Stomach (tissue), 8 donors: ENCODE measurements at regions not wholly inside any gene's neighbourhood (a gene's known extent, or its start where the extent isn't known, plus 50 kb on each side); places are given as distances from the start of the nearest gene placed in this dataset.

Source experiments
- DNase-seq, 2 donors: peaks; one replicate each; pipeline versions ENCODE4 v3.0.0 to v3.0.0-alpha.2; 2013 to 2019
- H3K27ac ChIP-seq, 5 donors: fragments of 200-600 bp in 4 of 5; sonication (generic) in 4 of 5; one replicate each; pipeline ENCODE4 v1.5.1; 2013 to 2019; ENCODE audit warnings: mild to moderate bottlenecking in 1 of 5, moderate library complexity in 1 of 5
- H3K27me3 ChIP-seq, 3 donors: fragments of 200-600 bp; sonication (generic); one replicate each; pipeline ENCODE4 v1.5.1; 2017 to 2019; ENCODE audit warnings: mixed run types in 1 of 3
- H3K36me3 ChIP-seq, 4 donors: fragments of 200-600 bp; sonication (generic); 1 replicate in 3 of 4; 2 replicates in 1 of 4; pipeline ENCODE4 v1.5.1; 2016 to 2019
- H3K4me1 ChIP-seq, 4 donors: fragments of 200-600 bp; sonication (generic); one replicate each; pipeline ENCODE4 v1.5.1; 2016 to 2019
- H3K4me3 ChIP-seq, 4 donors: fragments of 200-600 bp; sonication (generic) in 3 of 4; one replicate each; pipeline ENCODE4 v1.5.1; 2016 to 2019; ENCODE audit warnings: mild to moderate bottlenecking in 1 of 4
- H3K9me3 ChIP-seq, 4 donors: fragments of 200-600 bp; sonication (generic); one replicate each; pipeline ENCODE4 v1.5.1; 2016 to 2019
- EP300 ChIP-seq: sonication (generic); formaldehyde crosslinking; IDR thresholded peaks from one replicate; pipeline ENCODE4 v1.6.1; 2017; ENCODE audit warnings: antibody characterized with exemption
- POLR2A ChIP-seq, 4 donors: fragments of 450-650 bp; IDR thresholded peaks; one replicate each; pipeline ENCODE4 v1.6.1; 2016; ENCODE audit warnings: antibody characterized with exemption in 4 of 4, control low read depth in 2 of 4, mild to moderate bottlenecking in 1 of 4, moderate library complexity in 1 of 4
- POLR2AphosphoS5 ChIP-seq, 3 donors: sonication (generic); formaldehyde crosslinking; IDR thresholded peaks; one replicate each; pipeline ENCODE4 v1.6.1; 2016; ENCODE audit warnings: antibody characterized with exemption in 3 of 3
- WGBS, 5 donors: extraction: QIAGEN DNeasy Blood & Tissue Kit in 3 of 5; methylation state at CpG; one replicate each; pipeline versions ENCODE4 v1.1.5 to v1.1.7; 2013 to 2018; 5-methylcytosine and 5-hydroxymethylcytosine counted together
- intact Hi-C: fragments of 100-400 bp; cut with DNase I; formaldehyde crosslinking; loops from one replicate; pipeline ENCODE4 v1.15.1; 2023; ENCODE audit warnings: low total_unique reads
- TF ChIP-seq, protein P1 (sequence below), 7 experiments: fragments of 450-650 bp in 4 of 7; fragments of 200-600 bp in 3 of 7; sonication (generic) in 3 of 7; IDR thresholded peaks; one replicate each; pipeline ENCODE4 v1.5.1; 2016 to 2019; ENCODE audit warnings: antibody characterized with exemption in 7 of 7, control low read depth in 2 of 7, mild to moderate bottlenecking in 1 of 7
- donor health status: healthy with polysubstance abuse.
- donor health status: Bipolar disorder and iron deficiency.
- donor health status: healthy.

DNA sequence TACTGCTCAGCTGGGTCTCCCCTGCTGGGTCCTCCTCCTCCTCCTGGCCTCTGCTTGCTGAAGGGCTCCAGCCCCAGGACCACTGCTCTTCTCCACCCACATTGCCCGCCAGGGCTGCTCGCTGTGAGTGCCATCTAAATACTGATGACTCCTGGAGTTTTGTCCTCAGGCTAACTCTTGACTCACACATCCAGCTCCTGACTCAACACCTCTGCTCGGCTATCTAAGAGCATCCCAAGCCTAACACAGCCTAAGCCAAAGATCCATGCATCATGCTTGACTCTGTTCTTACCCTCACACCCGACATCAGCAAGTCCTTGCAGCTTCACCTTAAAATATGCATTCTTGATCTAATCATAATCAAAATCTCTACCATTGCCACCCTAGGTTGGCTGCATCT lies 260.2 kb downstream of the KLF13 start:
- no peaks in the 10 kb centered on the region for H3K4me1 ChIP-seq
- no peak for TF ChIP-seq EP300
- TF ChIP-seq, protein P1, sequence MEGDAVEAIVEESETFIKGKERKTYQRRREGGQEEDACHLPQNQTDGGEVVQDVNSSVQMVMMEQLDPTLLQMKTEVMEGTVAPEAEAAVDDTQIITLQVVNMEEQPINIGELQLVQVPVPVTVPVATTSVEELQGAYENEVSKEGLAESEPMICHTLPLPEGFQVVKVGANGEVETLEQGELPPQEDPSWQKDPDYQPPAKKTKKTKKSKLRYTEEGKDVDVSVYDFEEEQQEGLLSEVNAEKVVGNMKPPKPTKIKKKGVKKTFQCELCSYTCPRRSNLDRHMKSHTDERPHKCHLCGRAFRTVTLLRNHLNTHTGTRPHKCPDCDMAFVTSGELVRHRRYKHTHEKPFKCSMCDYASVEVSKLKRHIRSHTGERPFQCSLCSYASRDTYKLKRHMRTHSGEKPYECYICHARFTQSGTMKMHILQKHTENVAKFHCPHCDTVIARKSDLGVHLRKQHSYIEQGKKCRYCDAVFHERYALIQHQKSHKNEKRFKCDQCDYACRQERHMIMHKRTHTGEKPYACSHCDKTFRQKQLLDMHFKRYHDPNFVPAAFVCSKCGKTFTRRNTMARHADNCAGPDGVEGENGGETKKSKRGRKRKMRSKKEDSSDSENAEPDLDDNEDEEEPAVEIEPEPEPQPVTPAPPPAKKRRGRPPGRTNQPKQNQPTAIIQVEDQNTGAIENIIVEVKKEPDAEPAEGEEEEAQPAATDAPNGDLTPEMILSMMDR (IDR thresholded peaks at IDR 0.05), result no peak
- no peak for TF ChIP-seq POLR2AphosphoS5 (IDR thresholded peaks at IDR 0.05)
- no peak for TF ChIP-seq POLR2A (IDR thresholded peaks at IDR 0.05)
- H3K36me3 ChIP-seq, result no peaks in the 10 kb centered on the region
- WGBS, 5 donors, result 81 to 90% (median 88%) methylated on average over 4 of the region's 4 CpGs
- intact Hi-C loops, result no loop called here
- H3K9me3 ChIP-seq, result peaks cover 0 to 20% (median 11%) of the 10 kb centered on the region in 4 donors
- H3K27me3 ChIP-seq, result no peaks in the 10 kb centered on the region
- H3K27ac ChIP-seq, result no peak overlapping the region
- DNase-seq, result no peak
- H3K4me3 ChIP-seq, result no peak overlapping the region

DNA sequence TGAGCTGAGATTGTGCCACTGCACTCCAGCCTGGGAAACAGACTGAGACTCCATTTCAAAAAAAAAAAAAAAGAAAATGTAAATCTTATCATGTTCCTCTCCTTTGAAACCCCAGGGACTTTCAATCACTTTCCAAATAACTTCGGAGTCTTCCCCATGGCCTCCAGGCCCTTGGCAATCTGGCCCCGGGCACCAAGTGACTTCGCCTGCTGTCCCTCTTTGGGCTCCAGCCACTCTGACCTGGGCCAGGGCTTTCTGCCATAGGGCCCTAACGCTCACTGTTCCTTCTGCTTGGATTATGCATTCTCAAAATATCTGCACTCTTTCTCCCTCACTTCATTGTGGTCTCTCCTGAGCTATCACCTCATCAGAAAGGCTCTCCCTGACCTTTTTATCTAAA lies 260.9 kb downstream of the KLF13 start:
- H3K36me3 ChIP-seq, result no peaks in the 10 kb centered on the region
- no peaks in the 10 kb centered on the region for H3K27me3 ChIP-seq
- DNase-seq, result no peak
- H3K27ac ChIP-seq, result no peak overlapping the region
- WGBS, 5 donors, result 89 to 95% (median 91%) methylated on average over 4 of the region's 4 CpGs
- intact Hi-C loops, result no loop called here
- no peak overlapping the region for H3K4me3 ChIP-seq
- TF ChIP-seq POLR2AphosphoS5 (IDR thresholded peaks at IDR 0.05), result no peak
- TF ChIP-seq, protein P1 (IDR thresholded peaks at IDR 0.05), result no peak
- TF ChIP-seq POLR2A (IDR thresholded peaks at IDR 0.05), result no peak
- TF ChIP-seq EP300, result no peak
- peaks cover 0 to 13% (median 4%) of the 10 kb centered on the region in 4 donors for H3K9me3 ChIP-seq
- H3K4me1 ChIP-seq, result no peaks in the 10 kb centered on the region

DNA sequence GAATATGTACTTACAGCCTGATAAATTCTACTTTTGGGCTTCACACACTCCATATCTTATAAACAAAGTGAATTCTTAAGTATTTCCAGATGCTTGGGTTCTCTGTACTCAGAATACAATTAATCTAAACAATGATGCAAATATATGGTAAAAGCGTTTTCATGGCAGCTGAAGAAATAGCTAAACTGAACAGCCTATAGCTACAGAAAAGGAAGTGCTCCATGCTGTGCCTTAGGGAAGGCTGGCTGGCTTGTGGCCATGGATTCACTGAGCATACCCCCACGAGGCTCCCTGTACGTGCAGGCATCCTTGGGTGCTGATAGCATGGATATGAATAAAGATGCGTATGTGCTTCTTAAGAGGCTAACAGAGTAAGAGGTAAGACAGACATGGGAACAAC lies 264.0 kb downstream of the KLF13 start:
- no peak for TF ChIP-seq POLR2A (IDR thresholded peaks at IDR 0.05)
- TF ChIP-seq EP300, result no peak
- TF ChIP-seq, protein P1 (IDR thresholded peaks at IDR 0.05), result no peak
- TF ChIP-seq POLR2AphosphoS5 (IDR thresholded peaks at IDR 0.05), result no peak
- H3K9me3 ChIP-seq, result peaks cover 0 to 5% (median 0%) of the 10 kb centered on the region in 4 donors
- H3K4me3 ChIP-seq, result no peak overlapping the region
- DNase-seq, result peak in 1 of 2 donors; percentile 49
- H3K27ac ChIP-seq, result no peak overlapping the region
- 61 to 71% (median 64%) methylated on average over 4 of the region's 4 CpGs for WGBS, 5 donors
- H3K36me3 ChIP-seq, result no peaks in the 10 kb centered on the region
- H3K4me1 ChIP-seq, result no peaks in the 10 kb centered on the region
- no peaks in the 10 kb centered on the region for H3K27me3 ChIP-seq
- intact Hi-C loops, result no loop called here

DNA sequence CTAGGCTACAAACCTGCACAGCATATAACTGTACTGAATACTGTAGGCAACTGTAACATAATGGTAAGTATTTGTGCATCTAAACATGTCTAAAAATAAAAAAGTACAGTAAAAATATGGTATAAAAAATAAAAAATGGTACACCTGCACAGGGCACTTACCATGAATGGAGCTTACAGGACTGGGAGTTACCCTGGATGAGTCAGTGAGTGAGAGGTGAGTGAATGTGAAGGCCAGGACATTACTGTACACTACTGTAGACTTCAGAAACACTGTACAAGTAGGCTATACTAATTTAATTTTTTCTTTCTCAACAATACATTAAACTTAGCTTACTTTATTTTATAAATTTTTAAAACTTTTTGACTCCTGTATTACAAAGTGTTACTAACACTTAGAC lies 265.3 kb downstream of the KLF13 start:
- H3K4me3 ChIP-seq, result no peak overlapping the region
- no peak overlapping the region for H3K27ac ChIP-seq
- no peaks in the 10 kb centered on the region for H3K4me1 ChIP-seq
- TF ChIP-seq, protein P1 (IDR thresholded peaks at IDR 0.05), result no peak
- TF ChIP-seq EP300, result no peak
- no peak for TF ChIP-seq POLR2AphosphoS5 (IDR thresholded peaks at IDR 0.05)
- TF ChIP-seq POLR2A (IDR thresholded peaks at IDR 0.05), result no peak
- no peaks in the 10 kb centered on the region for H3K27me3 ChIP-seq
- H3K36me3 ChIP-seq, result no peaks in the 10 kb centered on the region
- intact Hi-C loops, result no loop called here
- H3K9me3 ChIP-seq, result peaks cover 0 to 5% (median 0%) of the 10 kb centered on the region in 4 donors
- no peak for DNase-seq
